HG02884 (cell line): ENCODE measurements at regions not wholly inside any gene's neighbourhood (a gene's known extent, or its start where the extent isn't known, plus 50 kb on each side); places are given as distances from the start of the nearest gene placed in this dataset.

Experiments
- ATAC-seq: cut with Tn5 transposase; IDR thresholded peaks from one replicate; pipeline ENCODE4 v1.9.1; 2021; ENCODE audit warnings: mild to moderate bottlenecking, moderate library complexity; ENCODE audit not compliant: unreplicated experiment

GRCh38 chr5:158174918-158175851 lies 316.2 kb upstream of the CLINT1 start:
- no peak for ATAC-seq

GRCh38 chr5:158174026-158174425 lies 315.1 kb upstream of the CLINT1 start:
- ATAC-seq = no peak

GRCh38 chr5:158172005-158172404 lies 313.1 kb upstream of the CLINT1 start:
- ATAC-seq = no peak

- ATAC-seq = no peak
These were observed 311.6 kb upstream of the CLINT1 start for GRCh38 chr5:158170534-158170933.

GRCh38 chr5:158170060-158170459 lies 311.1 kb upstream of the CLINT1 start:
- no peak for ATAC-seq

- no peak for ATAC-seq
These were observed 307.5 kb upstream of the CLINT1 start for GRCh38 chr5:158166424-158166823.

- ATAC-seq = no peak
These were observed 306.7 kb upstream of the CLINT1 start for GRCh38 chr5:158165647-158166046.

GRCh38 chr5:158164296-158165047 lies 305.5 kb upstream of the CLINT1 start:
- ATAC-seq = no peak

- ATAC-seq = no peak
These were observed 304.7 kb upstream of the CLINT1 start for GRCh38 chr5:158163451-158164295.

- ATAC-seq = no peak
These were observed 303.6 kb upstream of the CLINT1 start for GRCh38 chr5:158162479-158163034.

- ATAC-seq = no peak
These were observed 303.1 kb upstream of the CLINT1 start for GRCh38 chr5:158162026-158162425.

GRCh38 chr5:158159621-158160020 lies 300.7 kb upstream of the CLINT1 start:
- ATAC-seq = no peak

- ATAC-seq = no peak
These were observed 297.0 kb upstream of the CLINT1 start for GRCh38 chr5:158155811-158156505.

GRCh38 chr5:158155067-158155466 lies 296.1 kb upstream of the CLINT1 start:
- no peak for ATAC-seq

- ATAC-seq = no peak
These were observed 295.5 kb upstream of the CLINT1 start for GRCh38 chr5:158154226-158155005.

GRCh38 chr5:158153508-158153907 lies 294.6 kb upstream of the CLINT1 start:
- no peak for ATAC-seq

- no peak for ATAC-seq
These were observed 293.2 kb upstream of the CLINT1 start for GRCh38 chr5:158152136-158152535.

GRCh38 chr5:158147227-158147626 lies 288.3 kb upstream of the CLINT1 start:
- no peak for ATAC-seq

- no peak for ATAC-seq
These were observed 286.9 kb upstream of the CLINT1 start for GRCh38 chr5:158145827-158146226.
